Right cardiac atrium (tissue), 5 donors: ENCODE measurements at regions not wholly inside any gene's neighbourhood (a gene's known extent, or its start where the extent isn't known, plus 50 kb on each side); places are given as distances from the start of the nearest gene placed in this dataset.

Experiments
- ATAC-seq, 2 donors: fragments of 200-7000 bp; cut with Tn5 transposase; one replicate each; pipeline versions ENCODE4 v1.8.0 to v1.9.1; 2020; ENCODE audit warnings: moderate library complexity in 2 of 2, mild to moderate bottlenecking in 1 of 2
- DNase-seq, 3 donors: peaks; one replicate each; pipeline ENCODE4 v3.0.0-alpha.2; 2020
- H3K27ac ChIP-seq: one replicate; pipeline ENCODE4 v1.5.1; 2013; ENCODE audit warnings: mild to moderate bottlenecking, low read length, control low read depth, moderate library complexity
- H3K27me3 ChIP-seq: one replicate; pipeline ENCODE4 v1.6.1; 2013; ENCODE audit not compliant: control insufficient read depth, insufficient read depth
- H3K4me1 ChIP-seq: one replicate; pipeline ENCODE4 v1.6.1; 2013; ENCODE audit warnings: low read length; ENCODE audit not compliant: control insufficient read depth, insufficient read depth
- H3K4me3 ChIP-seq: one replicate; pipeline ENCODE4 v1.5.1; 2013; ENCODE audit warnings: low read length, control low read depth
- H3K9me3 ChIP-seq: one replicate; pipeline ENCODE4 v1.6.1; 2013; ENCODE audit warnings: low read length; ENCODE audit not compliant: control insufficient read depth
- WGBS: extraction: QIAGEN DNeasy Blood & Tissue Kit; methylation state at CpG from one replicate; pipeline ENCODE4 v1.1.7; 2013; 5-methylcytosine and 5-hydroxymethylcytosine counted together
- intact Hi-C, 4 donors: fragments of 100-400 bp; cut with DNase I; formaldehyde crosslinking; loops; one replicate each; pipeline versions ENCODE4 v1.11.0 to v1.14.0; 2022 to 2023
- donor health status: healthy with polysubstance abuse.
- donor health status: DM: no; HTN: yes; CAD: no.
- donor health status: DM: no; HTN: no; CAD: no.
- donor health status: DM: no; HTN: yes; CAD: no; lungs with severe emphysema.
- donor health status: DM: yes; HTN: yes; CAD: no.

GRCh38 chr2:144281476-144281875 is 238.4 kb downstream of the ZEB2 start:
- Histone ChIP-seq H3K4me3 (no peak overlapping the region), H3K4me1 (peaks cover 1% of the 10 kb centered on the region), H3K27ac (no peak overlapping the region), H3K27me3 (no peaks in the 10 kb centered on the region), H3K9me3 (no peaks in the 10 kb centered on the region)
- DNase-seq (no peak), ATAC-seq (no peak)
- intact Hi-C loops = no loop called here

GRCh38 chr2:144280009-144280408 is 239.9 kb downstream of the ZEB2 start:
- H3K27ac ChIP-seq = no peak overlapping the region
- no peaks in the 10 kb centered on the region for H3K27me3 ChIP-seq
- intact Hi-C loops = no loop called here
- H3K4me1 ChIP-seq = peaks cover 4% of the 10 kb centered on the region
- ATAC-seq (no peak), DNase-seq (no peak)
- H3K9me3 ChIP-seq = no peaks in the 10 kb centered on the region
- 89% methylated on average over 2 of the region's 2 CpGs for WGBS
- no peak overlapping the region for H3K4me3 ChIP-seq

GRCh38 chr2:144279165-144279564 is 240.8 kb downstream of the ZEB2 start:
- no peak overlapping the region for H3K4me3 ChIP-seq
- H3K9me3 ChIP-seq = no peaks in the 10 kb centered on the region
- H3K27me3 ChIP-seq = no peaks in the 10 kb centered on the region
- intact Hi-C loops = no loop called here
- ATAC-seq (no peak), DNase-seq (no peak)
- H3K4me1 ChIP-seq = peaks cover 2% of the 10 kb centered on the region
- H3K27ac ChIP-seq = no peak overlapping the region
- 92% methylated on average over 3 of the region's 3 CpGs for WGBS

GRCh38 chr2:144277622-144278354 is 242.1 kb downstream of the ZEB2 start:
- WGBS = 95% methylated on average over 2 of the region's 2 CpGs
- Histone ChIP-seq H3K4me3 (no peak overlapping the region), H3K27ac (no peak overlapping the region), H3K27me3 (no peaks in the 10 kb centered on the region), H3K9me3 (no peaks in the 10 kb centered on the region), H3K4me1 (peaks cover 2% of the 10 kb centered on the region)
- ATAC-seq (no peak), DNase-seq (no peak)
- intact Hi-C loops = no loop called here

- Histone ChIP-seq H3K27me3 (no peaks in the 10 kb centered on the region), H3K4me3 (no peak overlapping the region), H3K27ac (no peak overlapping the region), H3K4me1 (peaks cover 2% of the 10 kb centered on the region), H3K9me3 (no peaks in the 10 kb centered on the region)
- intact Hi-C loops = no loop called here
- ATAC-seq (no peak), DNase-seq (no peak)
These were observed 244.6 kb downstream of the ZEB2 start for GRCh38 chr2:144275340-144275739.

- Histone ChIP-seq H3K9me3 (no peaks in the 10 kb centered on the region), H3K27ac (no peak overlapping the region), H3K4me3 (no peak overlapping the region), H3K27me3 (no peaks in the 10 kb centered on the region), H3K4me1 (peaks cover 2% of the 10 kb centered on the region)
- ATAC-seq (peak in 1 of 2 donors; percentile 92), DNase-seq (no peak)
- WGBS = 49% methylated on average over 2 of the region's 2 CpGs
- intact Hi-C loops = no loop called here
These were observed 245.8 kb downstream of the ZEB2 start for GRCh38 chr2:144274131-144274530.

- H3K27me3 ChIP-seq = no peaks in the 10 kb centered on the region
- ATAC-seq (no peak), DNase-seq (no peak)
- H3K9me3 ChIP-seq = no peaks in the 10 kb centered on the region
- H3K27ac ChIP-seq = no peak overlapping the region
- intact Hi-C loops = no loop called here
- H3K4me1 ChIP-seq = peaks cover 2% of the 10 kb centered on the region
- WGBS = 95% methylated on average over 1 of the region's 1 CpG
- H3K4me3 ChIP-seq = no peak overlapping the region
These were observed 249.0 kb downstream of the ZEB2 start for GRCh38 chr2:144270951-144271350.

- no peaks in the 10 kb centered on the region for H3K27me3 ChIP-seq
- ATAC-seq = no peak
- no peak overlapping the region for H3K27ac ChIP-seq
- H3K9me3 ChIP-seq = no peaks in the 10 kb centered on the region
- DNase-seq = no peak
- WGBS = 88% methylated on average over 1 of the region's 1 CpG
- H3K4me3 ChIP-seq = no peak overlapping the region
- H3K4me1 ChIP-seq = no peaks in the 10 kb centered on the region
- intact Hi-C loops = no loop called here
These were observed 251.8 kb downstream of the ZEB2 start for GRCh38 chr2:144268036-144268678.

GRCh38 chr2:144267239-144267638 is 252.7 kb downstream of the ZEB2 start:
- ATAC-seq = no peak
- no peak for DNase-seq
- H3K4me1 ChIP-seq = no peaks in the 10 kb centered on the region
- no peak overlapping the region for H3K27ac ChIP-seq
- intact Hi-C loops = no loop called here
- no peaks in the 10 kb centered on the region for H3K9me3 ChIP-seq
- no peak overlapping the region for H3K4me3 ChIP-seq
- H3K27me3 ChIP-seq = no peaks in the 10 kb centered on the region
- WGBS = 63% methylated on average over 2 of the region's 2 CpGs

GRCh38 chr2:144265654-144266053 is 254.3 kb downstream of the ZEB2 start:
- intact Hi-C loops = no loop called here
- no peak for ATAC-seq
- WGBS = over 99% methylated on average over 3 of the region's 3 CpGs

GRCh38 chr2:144261966-144262365 is 258.0 kb downstream of the ZEB2 start:
- no peaks in the 10 kb centered on the region for H3K9me3 ChIP-seq
- H3K4me1 ChIP-seq = no peaks in the 10 kb centered on the region
- intact Hi-C loops = no loop called here
- no peak for ATAC-seq
- H3K27ac ChIP-seq = no peak overlapping the region
- H3K27me3 ChIP-seq = no peaks in the 10 kb centered on the region
- 95% methylated on average over 2 of the region's 2 CpGs for WGBS
- no peak for DNase-seq
- no peak overlapping the region for H3K4me3 ChIP-seq

More at GRCh38 chr2:144265654-144266053, 254.3 kb downstream of the ZEB2 start:
- no peak for DNase-seq
- Histone ChIP-seq H3K9me3 (no peaks in the 10 kb centered on the region), H3K4me1 (no peaks in the 10 kb centered on the region), H3K27ac (no peak overlapping the region), H3K27me3 (no peaks in the 10 kb centered on the region), H3K4me3 (no peak overlapping the region)
